SK-N-SH treated with all-trans-retinoic acid at 6 μM for 48 hours (cell line): ENCODE measurements at regions not wholly inside any gene's neighbourhood (a gene's known extent, or its start where the extent isn't known, plus 50 kb on each side); places are given as distances from the start of the nearest gene placed in this dataset.

Experiments
- CSDC2 ChIP-seq: fragments of 250-450 bp; sonication (Bioruptor Pico); IDR thresholded peaks from 2 replicates; pipeline ENCODE4 v1.5.0; 2020; ENCODE audit warnings: mild to moderate bottlenecking, moderate library complexity
- CSRNP3 ChIP-seq: fragments of 250-450 bp; sonication (Bioruptor Pico); IDR thresholded peaks from 2 replicates; pipeline ENCODE4 v1.5.1; 2021; ENCODE audit warnings: mild to moderate bottlenecking, moderate library complexity
- GLIS3 ChIP-seq: fragments of 250-450 bp; sonication (Bioruptor Pico); IDR thresholded peaks from 2 replicates; pipeline ENCODE4 v1.5.0; 2020; ENCODE audit warnings: mild to moderate bottlenecking, moderate library complexity
- RARB ChIP-seq: fragments of 250-450 bp; sonication (Bioruptor Pico); IDR thresholded peaks from 2 replicates; pipeline ENCODE4 v1.8.0; 2021; ENCODE audit warnings: mild to moderate bottlenecking, moderate library complexity
- TSHZ2 ChIP-seq: fragments of 250-450 bp; sonication (Bioruptor Pico); IDR thresholded peaks from 2 replicates; pipeline ENCODE4 v1.5.0; 2020; ENCODE audit warnings: mild to moderate bottlenecking, moderate library complexity
- ZC3H10 ChIP-seq: fragments of 250-450 bp; sonication (Bioruptor Pico); IDR thresholded peaks from 2 replicates; pipeline ENCODE4 v1.5.1; 2021; ENCODE audit warnings: mild to moderate bottlenecking, moderate library complexity
- ZFP30 ChIP-seq: fragments of 450-650 bp; formaldehyde crosslinking; IDR thresholded peaks from 2 replicates; pipeline ENCODE4 v1.5.0; 2022; ENCODE audit warnings: mild to moderate bottlenecking, moderate library complexity
- ZNF565 ChIP-seq: fragments of 450-650 bp; formaldehyde crosslinking; conservative IDR thresholded peaks from 2 replicates; pipeline ENCODE4 v1.5.0; 2020; ENCODE audit warnings: low read depth, mild to moderate bottlenecking, moderate library complexity

GRCh38 chr10:131578472-131578970 is 267.0 kb upstream of the TCERG1L start:
- no peak for TF ChIP-seq RARB (CRISPR knock-in tag)
- no peak for TF ChIP-seq ZNF565
- TF ChIP-seq ZC3H10 (CRISPR knock-in tag), result no peak
- no peak for TF ChIP-seq CSRNP3 (CRISPR knock-in tag)
- no peak for TF ChIP-seq TSHZ2 (CRISPR knock-in tag)
- no peak for TF ChIP-seq GLIS3 (CRISPR knock-in tag)
- no peak for TF ChIP-seq CSDC2
- TF ChIP-seq ZFP30 (CRISPR knock-in tag), result no peak
